ENCODE measurements at regions not wholly inside any gene's neighbourhood (a gene's known extent, or its start where the extent isn't known, plus 50 kb on each side); places are given as distances from the start of the nearest gene placed in this dataset.

DNA sequence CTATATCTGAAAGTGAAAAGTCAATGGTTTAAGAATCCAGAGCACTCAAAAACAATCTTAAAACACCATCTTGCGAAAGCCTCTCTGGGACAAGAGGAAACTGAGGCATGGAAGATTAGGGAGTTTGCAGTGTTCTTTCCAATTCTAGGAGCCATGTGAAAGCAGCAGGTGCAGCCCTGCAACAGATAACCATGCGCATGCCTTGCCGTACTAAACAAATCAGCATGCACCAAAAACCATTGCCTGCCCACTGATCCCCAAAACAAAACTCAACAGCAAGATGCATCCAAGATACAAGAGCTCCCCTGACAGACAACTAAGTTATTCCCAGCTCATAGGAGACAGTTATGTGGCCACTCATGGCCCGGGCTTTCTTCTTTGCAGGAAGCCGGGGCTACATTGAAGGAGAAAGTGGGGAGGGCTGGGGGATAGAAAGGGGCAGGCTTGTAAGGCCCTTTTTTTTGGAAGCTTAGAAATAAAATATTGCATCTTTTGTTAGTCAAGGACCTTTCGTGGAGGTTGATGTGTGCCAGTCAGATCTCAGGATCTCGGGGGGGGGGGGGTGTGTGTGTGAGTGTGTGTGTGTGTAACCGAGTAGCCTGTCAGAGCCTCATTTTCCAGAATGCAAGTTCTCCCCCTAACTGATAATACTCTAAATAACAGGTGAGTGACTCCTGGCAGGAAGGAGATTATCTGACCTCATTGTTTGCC, 178.4 kb downstream of the MBOAT1 start:
- no peak overlapping the region for H3K27ac ChIP-seq
- no peak for TF ChIP-seq CTCF (IDR thresholded peaks at IDR 0.05; ENCODE audit: low read depth, low read length)
- peaks cover 20% of the 10 kb centered on the region for H3K4me1 ChIP-seq (ENCODE audit: low read depth)
- no peaks in the 10 kb centered on the region for H3K27me3 ChIP-seq
- H3K36me3 ChIP-seq: no peaks in the 10 kb centered on the region
- no peak for DNase-seq (ENCODE audit: low read depth in 1 of 2, low spot score in 1 of 2)
- H3K4me3 ChIP-seq: no peak overlapping the region
- H3K9me3 ChIP-seq (ENCODE audit: low read depth): no peaks in the 10 kb centered on the region

- H3K27me3 ChIP-seq: no peaks in the 10 kb centered on the region
- no peaks in the 10 kb centered on the region for H3K9me3 ChIP-seq (ENCODE audit: low read depth)
- no peaks in the 10 kb centered on the region for H3K36me3 ChIP-seq
- no peak for TF ChIP-seq CTCF (IDR thresholded peaks at IDR 0.05; ENCODE audit: low read depth, low read length)
- no peak for DNase-seq (ENCODE audit: low read depth in 1 of 2, low spot score in 1 of 2)
- H3K4me1 ChIP-seq (ENCODE audit: low read depth): peaks cover 20% of the 10 kb centered on the region
- peak overlapping the region; percentile 31 for H3K27ac ChIP-seq
- H3K4me3 ChIP-seq: no peak overlapping the region
Observed at GRCh38 chr6:20034408-20034769, 177.9 kb downstream of the MBOAT1 start.

DNA sequence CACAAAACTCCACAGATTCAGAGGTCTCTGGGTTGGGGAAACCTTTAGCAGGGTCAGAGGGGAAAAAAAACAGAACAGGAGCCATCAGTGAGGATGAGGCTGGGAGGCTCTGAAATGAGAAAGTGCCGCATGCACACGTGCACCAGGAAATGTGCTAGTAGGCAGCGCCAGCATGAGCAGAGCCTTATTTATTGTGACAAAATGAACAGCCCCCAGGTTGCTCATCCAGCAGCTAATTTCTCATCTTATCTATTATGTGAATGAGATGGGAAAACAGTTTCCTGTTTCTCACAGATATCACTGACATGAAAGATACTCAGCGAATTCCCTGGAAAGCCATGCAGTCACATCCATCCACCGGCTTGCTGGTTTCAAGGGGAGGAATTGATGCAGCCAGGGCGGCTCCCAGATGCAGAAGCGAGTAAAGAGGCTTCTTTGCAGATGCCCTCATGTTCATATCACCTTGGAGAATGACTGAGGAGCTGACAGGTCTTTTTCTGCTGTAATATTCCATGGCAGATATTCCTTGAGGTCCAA, 176.1 kb downstream of the MBOAT1 start:
- TF ChIP-seq CTCF (IDR thresholded peaks at IDR 0.05; ENCODE audit: low read depth, low read length): no peak
- no peaks in the 10 kb centered on the region for H3K36me3 ChIP-seq
- no peaks in the 10 kb centered on the region for H3K27me3 ChIP-seq
- peaks cover 9% of the 10 kb centered on the region for H3K4me1 ChIP-seq (ENCODE audit: low read depth)
- no peak overlapping the region for H3K4me3 ChIP-seq
- H3K9me3 ChIP-seq (ENCODE audit: low read depth): no peaks in the 10 kb centered on the region
- H3K27ac ChIP-seq: peak overlapping the region; percentile 31
- DNase-seq (ENCODE audit: low read depth in 1 of 2, low spot score in 1 of 2): no peak

DNA sequence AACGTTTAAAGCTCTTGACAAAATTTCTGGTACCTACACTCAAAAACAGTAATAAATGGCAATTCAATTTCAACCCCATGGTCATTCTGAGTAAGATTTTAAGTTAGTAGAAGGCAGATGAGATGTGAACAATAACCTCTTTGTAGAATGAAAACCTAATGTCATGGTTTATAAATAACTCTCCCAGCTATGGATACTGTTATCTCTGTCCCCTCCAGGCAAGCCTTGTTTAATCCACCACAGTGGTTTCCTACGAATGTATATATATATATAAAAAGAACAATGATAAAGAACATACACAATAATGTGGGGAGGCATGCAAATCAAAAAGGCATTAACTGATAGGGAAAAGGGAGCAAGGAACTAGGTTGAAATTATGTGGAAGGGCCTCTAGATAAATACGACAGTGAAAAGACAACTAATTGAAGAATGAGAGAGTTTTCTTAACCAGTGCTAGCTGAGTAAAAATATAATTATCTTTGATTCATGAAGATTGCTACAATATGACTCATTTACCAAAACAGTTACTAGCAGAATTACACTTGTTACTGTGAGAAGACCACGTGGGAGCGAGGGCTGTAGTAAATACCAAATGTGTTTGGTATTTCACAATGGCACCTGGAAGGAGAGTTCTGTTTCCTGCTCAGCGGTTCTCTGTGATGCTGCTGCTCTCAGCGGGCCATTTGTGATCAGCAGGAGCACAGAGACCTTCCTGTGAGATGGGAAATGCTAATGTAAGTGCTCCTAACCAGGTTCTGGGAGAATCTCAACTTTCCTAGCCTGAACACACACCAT, 173.7 kb downstream of the MBOAT1 start:
- no peaks in the 10 kb centered on the region for H3K36me3 ChIP-seq
- H3K9me3 ChIP-seq (ENCODE audit: low read depth): no peaks in the 10 kb centered on the region
- H3K4me1 ChIP-seq (ENCODE audit: low read depth): peaks cover 9% of the 10 kb centered on the region
- no peak for DNase-seq (ENCODE audit: low read depth in 1 of 2, low spot score in 1 of 2)
- no peaks in the 10 kb centered on the region for H3K27me3 ChIP-seq
- TF ChIP-seq CTCF (IDR thresholded peaks at IDR 0.05; ENCODE audit: low read depth, low read length): no peak
- no peak overlapping the region for H3K27ac ChIP-seq
- H3K4me3 ChIP-seq: no peak overlapping the region

- Histone ChIP-seq H3K9me3 (ENCODE audit: low read depth) (no peaks in the 10 kb centered on the region), H3K4me3 (no peak overlapping the region), H3K27ac (no peak overlapping the region), H3K27me3 (no peaks in the 10 kb centered on the region), H3K4me1 (ENCODE audit: low read depth) (peaks cover 9% of the 10 kb centered on the region), H3K36me3 (no peaks in the 10 kb centered on the region)
- no peak for TF ChIP-seq CTCF (IDR thresholded peaks at IDR 0.05; ENCODE audit: low read depth, low read length)
- DNase-seq (ENCODE audit: low read depth in 1 of 2, low spot score in 1 of 2): peak in 1 of 2 donors; percentile 10
Observed at GRCh38 chr6:20044883-20045282, 167.4 kb downstream of the MBOAT1 start.

All from cardiac muscle cell (in vitro differentiated cells and primary cell).